B cell (primary cell): ENCODE measurements at regions not wholly inside any gene's neighbourhood (a gene's known extent, or its start where the extent isn't known, plus 50 kb on each side); places are given as distances from the start of the nearest gene placed in this dataset.

Source experiments
- EZH2 ChIP-seq: IDR thresholded peaks from 2 replicates; pipeline ENCODE4 v1.6.1; 2012; ENCODE audit warnings: borderline replicate concordance, low read depth, mild to moderate bottlenecking, moderate library complexity, low read length; ENCODE audit not compliant: insufficient read depth, poor library complexity, severe bottlenecking
- TF ChIP-seq, protein P1 (sequence below): fragments of 200-600 bp; IDR thresholded peaks from one replicate; pipeline ENCODE4 v1.8.0; 2022; ENCODE audit warnings: antibody characterized with exemption, mild to moderate bottlenecking

DNA sequence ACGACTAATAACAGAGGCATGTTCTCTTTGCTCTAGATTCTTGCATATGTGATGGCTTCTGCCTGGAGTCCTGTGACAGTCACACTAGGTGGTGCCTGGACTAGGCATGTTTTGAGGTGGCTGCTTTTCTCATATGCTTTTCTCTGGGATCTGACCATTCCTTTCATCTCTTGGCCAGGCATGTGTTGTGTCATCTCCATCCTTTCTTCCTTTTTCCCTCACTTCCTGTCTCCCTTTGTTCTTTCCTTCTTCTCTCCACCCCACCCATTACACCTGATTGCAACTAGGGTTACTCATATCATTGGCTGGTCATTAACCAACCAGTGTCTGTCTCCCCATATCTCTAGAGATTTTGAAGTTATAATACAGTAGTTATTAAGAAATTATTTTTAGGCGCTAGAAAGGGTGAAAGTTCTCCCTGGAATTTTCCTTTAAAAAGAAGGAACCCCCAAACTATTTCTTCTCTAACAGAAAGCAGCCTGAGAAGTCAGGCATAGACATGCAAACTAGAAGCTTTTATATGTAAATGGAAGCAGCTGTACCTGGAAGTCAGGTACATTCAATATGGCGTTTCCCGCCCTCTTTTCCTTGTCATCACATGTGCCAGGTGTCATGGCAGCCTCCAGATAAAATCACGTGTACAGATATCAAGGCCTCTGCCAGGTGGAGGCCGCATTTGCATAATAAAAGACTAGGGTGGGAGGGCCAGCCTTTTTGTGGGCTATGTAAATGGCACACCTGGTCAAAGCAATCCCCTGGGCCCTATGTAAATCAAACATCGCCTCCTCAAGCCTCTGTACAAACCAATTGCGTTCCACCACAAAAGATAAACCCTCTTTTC lies 220.4 kb upstream of the MEX3C start:
- TF ChIP-seq, protein P1, sequence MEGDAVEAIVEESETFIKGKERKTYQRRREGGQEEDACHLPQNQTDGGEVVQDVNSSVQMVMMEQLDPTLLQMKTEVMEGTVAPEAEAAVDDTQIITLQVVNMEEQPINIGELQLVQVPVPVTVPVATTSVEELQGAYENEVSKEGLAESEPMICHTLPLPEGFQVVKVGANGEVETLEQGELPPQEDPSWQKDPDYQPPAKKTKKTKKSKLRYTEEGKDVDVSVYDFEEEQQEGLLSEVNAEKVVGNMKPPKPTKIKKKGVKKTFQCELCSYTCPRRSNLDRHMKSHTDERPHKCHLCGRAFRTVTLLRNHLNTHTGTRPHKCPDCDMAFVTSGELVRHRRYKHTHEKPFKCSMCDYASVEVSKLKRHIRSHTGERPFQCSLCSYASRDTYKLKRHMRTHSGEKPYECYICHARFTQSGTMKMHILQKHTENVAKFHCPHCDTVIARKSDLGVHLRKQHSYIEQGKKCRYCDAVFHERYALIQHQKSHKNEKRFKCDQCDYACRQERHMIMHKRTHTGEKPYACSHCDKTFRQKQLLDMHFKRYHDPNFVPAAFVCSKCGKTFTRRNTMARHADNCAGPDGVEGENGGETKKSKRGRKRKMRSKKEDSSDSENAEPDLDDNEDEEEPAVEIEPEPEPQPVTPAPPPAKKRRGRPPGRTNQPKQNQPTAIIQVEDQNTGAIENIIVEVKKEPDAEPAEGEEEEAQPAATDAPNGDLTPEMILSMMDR, result no peak
- TF ChIP-seq EZH2, result no peak
